ENCODE measurements at regions not wholly inside any gene's neighbourhood (a gene's known extent, or its start where the extent isn't known, plus 50 kb on each side); places are given as distances from the start of the nearest gene placed in this dataset.

GRCh38 chr2:83063933-83064332, 1395.1 kb downstream of the SUCLG1 start:
- TF ChIP-seq CTCF (conservative IDR thresholded peaks at IDR 0.05; ENCODE audit: low read depth, low read length) (no peak), EZH2 (IDR thresholded peaks at IDR 0.05; ENCODE audit: borderline replicate concordance, low read depth, low read length, poor library complexity, severe bottlenecking) (no peak)

Measured in A673 (cell line).